Eye (tissue), 1 donor: ENCODE measurements at regions not wholly inside any gene's neighbourhood (a gene's known extent, or its start where the extent isn't known, plus 50 kb on each side); places are given as distances from the start of the nearest gene placed in this dataset.

Experiments
- DNase-seq: peaks from one replicate; pipeline ENCODE4 v3.0.0-alpha.2; 2015

DNA sequence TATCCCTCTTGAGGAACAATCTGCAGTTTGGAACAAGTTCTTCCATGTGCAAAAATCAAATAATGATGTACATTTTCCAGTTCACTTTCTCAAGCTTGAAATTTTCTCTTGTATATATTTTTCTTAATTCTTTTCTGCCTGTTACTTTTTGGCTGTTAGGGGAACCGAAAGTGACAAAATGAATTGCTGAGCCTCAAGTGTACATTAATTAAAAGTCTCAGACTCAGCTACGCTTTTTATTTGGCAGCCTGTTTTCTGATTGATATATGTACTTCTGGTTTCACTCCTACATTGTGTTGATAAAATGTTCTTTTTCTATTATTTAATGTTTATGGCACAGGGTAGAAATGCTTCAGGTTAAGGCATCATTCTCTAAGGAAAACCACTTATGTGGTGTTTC, 999.5 kb downstream of the PDHA2 start:
- no peak for DNase-seq

DNA sequence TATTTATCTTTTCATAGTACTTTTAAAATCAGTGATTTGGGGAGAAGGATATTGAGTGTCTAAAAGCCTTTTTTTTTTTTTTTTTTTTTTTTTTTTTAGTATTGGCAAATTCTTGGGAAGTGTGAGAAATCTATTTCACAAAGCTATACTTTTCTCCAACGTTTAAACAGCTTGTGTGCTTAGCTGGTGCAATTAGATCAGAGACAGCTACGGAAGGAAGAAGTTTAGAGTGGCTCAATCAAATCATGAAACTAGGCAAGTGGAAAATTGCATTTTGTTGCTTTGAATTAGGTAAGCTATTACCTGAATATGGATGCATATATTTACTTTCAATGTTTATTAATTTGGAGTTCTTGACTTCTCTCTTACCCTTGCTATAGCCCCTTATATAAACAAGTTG, 1001.9 kb downstream of the PDHA2 start:
- DNase-seq = no peak

DNA sequence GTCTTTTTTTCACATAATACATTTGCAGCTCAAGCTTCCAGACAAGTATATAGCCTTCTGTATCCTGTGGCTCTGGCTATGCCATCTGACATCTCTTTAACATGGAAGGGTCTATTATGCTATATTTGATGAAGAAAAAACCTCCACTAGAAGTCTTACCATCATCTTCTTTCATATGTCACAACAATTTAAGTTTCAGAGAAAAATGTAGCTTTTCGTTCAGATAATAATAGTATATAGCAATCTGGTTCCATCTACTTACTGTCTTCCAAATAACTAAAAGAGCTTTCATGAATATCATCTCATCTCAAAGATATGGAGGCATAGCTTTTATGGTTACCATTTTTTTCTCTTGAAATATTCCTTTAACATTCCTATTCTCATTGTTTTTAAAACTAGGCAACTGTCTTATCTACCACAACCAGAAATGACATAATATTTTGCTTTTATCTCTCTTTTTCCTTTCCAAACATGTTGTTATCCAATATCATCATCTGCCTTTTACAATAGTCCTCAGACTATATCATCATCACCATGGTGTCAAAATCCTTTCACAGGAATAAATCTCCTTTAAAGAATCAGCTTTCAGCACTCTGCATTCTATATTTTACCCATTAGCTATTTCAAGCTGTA, 1005.1 kb downstream of the PDHA2 start:
- no peak for DNase-seq

DNA sequence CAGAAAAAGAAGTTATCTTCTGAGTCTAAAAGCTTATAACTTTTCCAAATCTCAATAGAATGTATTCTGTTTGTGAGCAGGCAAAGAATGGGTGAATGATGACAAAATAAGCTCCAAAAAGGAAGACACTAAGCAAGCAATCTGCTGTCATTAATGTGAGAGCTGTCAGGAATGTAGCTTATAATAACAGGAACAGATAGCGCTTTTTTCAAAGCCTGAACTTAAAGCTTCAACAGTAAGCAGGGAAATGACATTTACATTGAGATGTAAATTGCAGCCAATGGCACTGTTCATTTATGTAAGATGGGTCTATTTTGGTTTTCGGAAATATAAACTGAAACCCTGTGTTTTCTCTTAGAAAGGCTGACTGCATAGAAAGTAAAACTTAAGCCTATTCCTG, 1005.9 kb downstream of the PDHA2 start:
- DNase-seq = no peak

DNA sequence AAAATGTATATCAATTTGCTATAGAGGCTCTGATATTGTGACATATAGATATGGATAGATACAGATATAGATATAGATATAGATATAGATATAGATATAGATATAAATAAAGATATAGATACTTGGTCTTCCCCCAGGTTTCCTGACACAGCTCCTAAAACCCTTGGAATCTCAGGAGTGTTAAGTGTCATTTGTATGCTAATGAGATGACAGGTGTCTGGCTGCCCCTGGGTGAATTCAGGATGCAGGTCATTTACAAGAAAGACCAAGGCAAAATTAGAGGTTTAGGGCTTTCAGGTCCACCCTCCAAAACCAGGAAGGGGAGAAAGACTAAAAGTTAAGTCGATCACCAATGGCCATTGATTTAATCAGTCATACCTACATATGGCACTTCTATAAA, 1034.8 kb downstream of the PDHA2 start:
- no peak for DNase-seq

DNA sequence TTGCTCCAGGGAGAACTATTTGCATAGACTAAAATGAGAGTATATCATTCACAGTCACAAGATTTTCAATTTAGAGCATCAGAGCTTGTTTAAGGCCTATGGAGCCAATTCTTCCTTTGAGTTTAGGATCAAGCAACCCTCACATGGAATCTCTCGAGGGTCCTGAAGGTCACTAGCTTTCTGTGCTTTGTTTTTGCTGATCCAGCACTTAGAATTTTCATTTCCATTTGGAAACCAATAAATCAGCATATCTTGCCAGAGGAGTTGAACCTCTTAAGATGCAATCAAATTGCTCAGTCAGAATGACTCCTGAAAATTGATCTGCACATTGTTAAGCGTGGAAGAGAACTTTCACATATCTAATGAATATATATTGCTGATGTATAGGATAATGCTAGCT, 1039.6 kb downstream of the PDHA2 start:
- DNase-seq = no peak

DNA sequence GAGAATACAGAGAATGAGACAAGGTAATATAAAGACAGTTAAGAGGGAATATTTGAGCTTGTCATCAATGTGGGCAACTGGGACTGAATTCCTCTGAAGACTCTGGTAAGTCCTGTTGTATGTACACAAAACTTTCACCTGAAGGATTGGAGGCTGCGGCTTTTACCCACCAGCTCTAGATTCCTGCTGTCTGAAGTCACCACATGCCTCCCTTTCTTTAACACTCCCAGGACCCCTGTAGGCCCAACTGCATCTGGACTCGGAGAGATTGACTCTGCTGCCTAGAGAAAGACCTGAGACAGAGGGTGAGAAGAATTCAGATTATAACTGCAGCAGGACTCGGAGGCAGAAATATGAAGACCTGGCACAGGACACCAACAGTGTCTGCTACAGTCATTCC, 1048.0 kb downstream of the PDHA2 start:
- no peak for DNase-seq

DNA sequence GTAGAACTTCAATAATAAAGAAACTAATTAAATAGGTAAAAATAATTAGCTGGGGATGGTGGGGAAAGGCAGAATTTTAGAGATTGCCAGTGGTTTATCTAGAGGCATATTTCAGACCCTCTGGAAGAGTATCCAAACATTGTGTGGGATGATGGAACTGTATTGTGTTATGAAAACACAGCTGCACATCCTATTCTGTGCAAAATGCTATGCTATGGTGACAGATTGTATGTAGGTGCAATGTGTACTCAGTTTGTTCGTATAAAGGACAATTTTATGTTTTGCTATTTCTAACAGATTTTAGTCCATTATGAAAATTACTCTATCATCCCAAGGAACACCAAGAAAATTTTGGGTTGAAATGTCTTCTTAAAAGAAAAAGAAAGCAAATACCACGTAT, 1054.7 kb downstream of the PDHA2 start:
- no peak for DNase-seq

DNA sequence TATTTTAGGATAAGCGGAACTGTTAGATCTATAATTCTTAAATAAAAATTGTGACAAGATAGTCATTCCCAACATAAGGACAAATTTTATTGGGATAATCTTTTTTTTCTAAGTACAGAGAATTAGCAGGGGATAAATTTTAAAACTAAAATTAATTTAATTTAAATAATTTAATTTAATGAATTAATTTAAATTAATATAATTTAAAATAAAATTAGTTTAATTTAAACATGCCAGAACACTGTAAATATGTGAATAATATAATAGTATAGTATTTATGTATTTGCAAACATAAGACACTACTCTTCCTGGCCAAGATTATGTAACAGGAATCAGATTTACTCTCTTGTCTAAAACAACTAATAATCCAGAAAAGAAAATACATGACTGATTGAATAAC, 1055.9 kb downstream of the PDHA2 start:
- DNase-seq = no peak

DNA sequence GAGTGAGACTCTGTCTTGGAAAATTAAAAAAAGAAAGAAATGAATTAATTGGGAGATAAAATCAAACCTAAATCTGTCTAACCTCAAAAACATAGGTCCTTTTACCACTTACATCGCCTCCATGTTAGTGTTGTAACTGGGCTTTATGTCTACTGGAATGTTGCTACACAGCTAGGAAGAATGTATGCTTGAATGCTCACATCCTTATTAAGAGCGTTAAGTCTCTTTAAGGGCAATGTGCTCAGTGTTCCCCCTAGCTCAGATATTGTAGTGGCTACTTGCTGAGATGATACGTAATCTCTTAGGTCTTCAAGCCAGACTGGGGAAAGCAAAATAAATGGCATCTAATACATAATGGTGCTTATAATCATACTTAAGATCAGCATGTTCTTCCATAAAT, 1072.8 kb downstream of the PDHA2 start:
- DNase-seq = peak; percentile 53

DNA sequence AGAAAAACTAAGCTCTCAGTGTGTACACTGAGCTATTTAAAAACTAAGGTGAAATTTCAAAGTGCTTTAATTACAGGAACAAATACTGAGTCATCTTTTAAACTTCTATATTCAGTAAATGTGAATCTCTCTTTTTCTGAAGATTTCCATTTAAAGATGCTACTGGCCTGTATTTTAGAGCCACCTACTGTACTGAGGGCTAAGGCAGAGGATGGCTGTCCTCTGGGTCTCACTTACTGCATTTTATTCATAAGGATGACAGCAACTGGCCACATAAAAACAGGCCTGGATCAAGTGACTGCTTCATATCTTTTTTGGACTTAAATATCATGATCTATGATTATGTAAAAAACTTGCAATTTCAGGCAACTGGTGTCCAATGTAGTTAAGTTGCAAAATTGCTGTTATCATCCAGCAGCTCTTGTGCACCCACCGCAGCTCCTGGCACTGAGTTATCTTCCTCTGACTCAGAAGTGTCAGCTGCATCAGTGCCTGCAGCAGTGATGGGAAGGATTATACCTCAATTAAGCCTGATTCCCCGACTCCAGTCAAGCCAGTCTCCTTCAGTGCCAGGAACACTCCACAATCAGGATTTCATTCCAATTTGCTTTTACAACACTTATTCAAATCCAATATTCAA, 1073.7 kb downstream of the PDHA2 start:
- DNase-seq = peak; percentile 53

DNA sequence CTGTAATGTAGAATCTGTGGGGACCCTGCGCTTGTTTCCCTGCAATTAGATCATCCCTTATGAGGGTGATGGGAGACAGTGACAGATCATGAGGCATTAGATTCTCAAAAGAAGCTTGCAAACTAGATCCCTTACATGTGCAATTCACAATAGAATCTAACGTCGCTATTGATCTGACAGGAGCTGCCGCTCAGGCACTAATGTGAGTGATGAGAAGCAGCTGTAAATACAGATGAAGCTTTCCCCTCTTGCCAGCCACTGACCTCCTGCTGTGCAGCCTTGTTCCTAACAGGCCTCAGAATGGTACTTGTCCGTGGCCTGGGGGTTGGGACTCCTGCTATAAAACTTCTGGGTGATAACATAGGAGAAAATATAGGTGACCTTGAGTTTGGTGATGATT, 1076.8 kb downstream of the PDHA2 start:
- peak; percentile 51 for DNase-seq

DNA sequence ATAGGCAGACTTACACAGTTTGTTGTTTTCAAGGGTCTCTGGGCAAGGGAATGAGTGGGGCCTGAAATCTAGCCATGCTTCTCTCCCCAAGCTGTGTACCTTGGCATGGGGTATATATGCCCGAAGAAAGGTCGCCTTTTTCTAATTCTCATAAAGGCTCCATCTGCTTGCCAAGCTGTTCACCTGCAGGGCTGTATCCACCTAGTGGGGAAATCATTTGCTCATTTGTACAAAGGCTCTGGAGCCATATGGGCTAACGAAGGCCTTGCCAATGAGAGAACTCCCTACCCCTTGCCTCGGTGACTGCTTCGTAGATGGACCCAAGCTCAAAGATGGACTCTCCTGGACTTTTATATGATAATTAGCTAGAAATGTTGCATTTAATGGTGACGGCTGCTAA, 1097.0 kb downstream of the PDHA2 start:
- DNase-seq = no peak

DNA sequence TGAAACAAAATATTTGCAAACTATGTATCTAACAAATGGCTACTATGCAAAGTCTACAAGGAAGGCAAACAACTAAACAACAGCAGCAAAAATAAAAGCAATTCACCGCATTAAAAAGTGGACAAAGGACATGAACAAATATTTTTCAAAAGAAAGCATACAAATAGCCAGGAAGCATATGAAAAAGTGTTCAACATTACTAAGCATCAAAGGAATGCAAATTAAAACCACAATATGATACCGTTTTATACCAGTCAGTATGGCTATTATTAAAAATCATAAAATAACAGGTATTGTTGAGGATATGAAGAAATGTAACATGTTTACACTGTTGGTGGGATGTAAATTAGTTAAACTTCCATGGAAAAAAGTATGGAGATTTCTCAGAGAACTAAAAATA, 1106.7 kb downstream of the PDHA2 start:
- no peak for DNase-seq

DNA sequence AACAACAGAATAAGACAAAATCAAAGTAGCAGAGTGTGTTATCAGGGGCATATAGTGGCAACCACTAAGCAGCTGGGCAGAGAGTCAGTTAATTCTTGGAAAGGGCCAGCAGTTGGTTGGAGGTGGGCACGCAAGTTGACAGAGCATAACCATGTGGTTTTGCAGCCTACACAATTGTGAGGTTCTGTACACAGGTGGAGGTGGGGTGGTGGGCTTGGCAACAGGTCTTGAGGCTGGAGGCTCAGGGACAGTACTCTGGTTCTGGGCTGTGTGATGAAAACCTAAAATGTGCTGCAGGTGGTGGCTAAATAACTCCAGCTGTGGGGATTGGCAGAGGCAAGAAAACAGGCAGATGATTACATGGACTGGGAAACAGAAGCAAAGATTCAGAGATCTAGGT, 1112.7 kb downstream of the PDHA2 start:
- no peak for DNase-seq

DNA sequence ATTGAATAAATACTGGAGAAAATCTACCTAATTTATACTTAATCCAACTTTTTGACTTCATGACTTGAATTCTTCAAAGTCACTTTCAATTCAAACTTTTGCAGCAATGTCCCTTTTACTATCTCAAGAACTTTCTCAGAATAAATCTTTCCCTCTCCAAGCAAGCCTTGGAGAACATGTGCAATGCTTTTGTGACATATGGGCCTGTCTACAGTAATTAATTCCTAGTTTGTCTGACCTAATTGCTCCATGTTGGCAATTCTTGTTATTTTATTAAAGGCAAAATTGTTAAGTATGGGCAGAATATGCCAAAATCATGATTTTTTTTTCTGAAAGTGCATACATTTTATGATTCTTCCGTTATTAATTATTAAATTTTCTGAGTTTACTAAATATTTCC, 1115.3 kb downstream of the PDHA2 start:
- DNase-seq = peak; percentile 47

DNA sequence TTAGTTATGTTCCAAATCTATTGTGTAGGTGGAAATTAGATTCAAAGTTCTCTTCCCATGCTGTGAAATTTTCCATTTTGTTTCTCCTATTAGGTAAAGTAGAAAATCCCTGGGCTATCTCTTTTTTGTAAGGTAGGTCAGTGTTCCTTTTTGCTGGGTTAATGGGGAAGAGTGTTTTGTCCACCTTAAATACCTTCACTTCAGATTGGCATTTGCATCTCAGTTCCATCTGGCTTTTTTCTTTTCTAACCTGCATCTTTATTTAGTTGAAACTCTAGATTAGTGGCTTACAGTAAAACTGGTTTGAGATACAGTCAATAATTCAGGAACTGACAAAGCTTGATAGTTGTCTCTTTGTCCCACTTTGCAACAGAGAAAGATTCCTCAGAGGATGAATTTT, 1115.8 kb downstream of the PDHA2 start:
- no peak for DNase-seq

DNA sequence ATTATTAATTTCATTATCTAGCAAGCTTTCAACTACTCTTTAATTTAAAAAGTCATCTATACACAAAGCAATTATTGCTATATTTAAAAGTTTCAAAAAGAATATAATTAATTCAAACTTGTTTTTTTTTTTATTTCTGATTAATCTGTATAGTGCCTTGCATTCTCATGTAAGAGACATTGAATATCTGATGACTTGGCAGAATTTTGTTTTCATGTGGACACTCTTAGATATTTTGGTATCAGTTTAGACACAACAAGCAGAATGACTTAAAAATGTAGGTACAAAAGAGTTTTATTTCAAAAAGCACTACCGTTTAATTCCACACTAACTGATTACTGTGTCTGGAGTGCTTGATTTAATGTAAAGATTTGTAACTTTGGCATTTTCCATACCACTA, 1129.6 kb downstream of the PDHA2 start:
- no peak for DNase-seq

DNA sequence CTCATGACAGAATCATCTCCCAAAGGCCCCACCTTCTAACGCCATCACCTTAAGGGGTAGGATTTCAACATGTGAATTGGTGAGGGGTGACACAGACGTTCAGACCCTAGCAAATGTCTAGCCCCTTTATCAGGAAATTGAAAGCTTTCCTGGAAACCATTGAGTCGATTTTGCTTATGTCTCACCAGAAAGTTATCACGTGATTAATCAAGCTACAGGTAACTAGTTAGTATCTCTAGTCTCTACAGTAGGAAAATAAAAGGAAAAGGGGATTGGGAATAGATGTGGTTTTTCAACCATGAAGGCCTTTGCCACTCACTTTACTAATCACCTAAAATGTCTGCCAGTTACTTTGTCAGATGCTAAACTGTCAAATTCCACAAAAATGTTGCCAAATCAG, 1133.0 kb downstream of the PDHA2 start:
- DNase-seq = no peak

DNA sequence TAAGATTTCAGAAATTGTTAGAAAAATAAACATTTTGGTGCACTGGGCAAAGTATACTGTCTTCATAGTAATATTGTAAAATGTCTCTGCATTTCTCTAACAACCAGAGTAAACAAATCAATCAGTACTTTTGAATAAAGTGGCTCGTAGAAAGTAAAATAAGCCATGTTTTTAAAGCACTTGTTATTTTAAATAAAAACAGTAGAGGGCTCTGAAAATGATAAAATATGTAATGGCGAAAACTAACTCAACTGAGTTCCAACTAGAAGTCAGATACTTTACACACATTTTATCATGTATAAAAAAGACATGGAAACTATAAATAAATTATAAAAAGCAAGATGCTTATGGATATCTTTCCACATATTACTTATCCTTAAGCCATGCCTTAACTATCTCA, 1134.4 kb downstream of the PDHA2 start:
- no peak for DNase-seq

DNA sequence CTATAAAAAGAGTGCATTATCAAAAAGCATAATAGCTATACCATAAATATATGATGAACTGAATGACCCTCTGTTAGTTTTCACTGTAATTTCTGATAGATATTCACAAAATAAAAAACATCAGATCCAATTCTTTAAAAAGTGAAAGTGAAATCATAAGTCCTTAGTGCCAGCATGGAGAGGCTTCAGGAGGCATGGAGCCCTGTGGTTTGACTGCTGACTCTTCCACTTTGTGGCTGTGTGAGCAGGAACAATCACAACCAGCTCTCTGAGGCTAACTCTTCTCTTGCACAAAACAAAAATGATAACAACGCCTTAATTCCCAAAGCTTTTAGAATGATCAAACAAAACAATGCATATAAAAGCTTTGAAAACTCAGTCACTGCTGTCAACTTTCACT, 1143.9 kb downstream of the PDHA2 start:
- no peak for DNase-seq

DNA sequence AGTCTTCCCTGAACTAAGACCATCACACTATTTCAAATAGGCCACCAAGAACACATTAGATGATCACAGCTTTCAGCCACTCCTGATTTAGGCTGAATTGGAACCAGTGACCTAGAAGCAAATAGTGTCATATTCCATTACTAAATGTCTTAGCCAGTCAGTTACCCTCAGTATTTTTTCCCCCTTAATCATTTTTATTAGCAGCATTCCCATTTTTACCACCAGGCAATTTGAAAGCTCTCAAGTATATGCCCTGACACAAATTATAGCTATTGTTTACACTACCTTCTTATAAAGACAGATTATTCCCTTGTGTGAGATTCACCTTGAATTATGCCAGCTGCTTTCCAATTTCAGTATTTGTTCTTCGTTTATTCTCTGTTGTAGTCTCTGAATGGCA, 1146.9 kb downstream of the PDHA2 start:
- DNase-seq = peak; percentile 15

DNA sequence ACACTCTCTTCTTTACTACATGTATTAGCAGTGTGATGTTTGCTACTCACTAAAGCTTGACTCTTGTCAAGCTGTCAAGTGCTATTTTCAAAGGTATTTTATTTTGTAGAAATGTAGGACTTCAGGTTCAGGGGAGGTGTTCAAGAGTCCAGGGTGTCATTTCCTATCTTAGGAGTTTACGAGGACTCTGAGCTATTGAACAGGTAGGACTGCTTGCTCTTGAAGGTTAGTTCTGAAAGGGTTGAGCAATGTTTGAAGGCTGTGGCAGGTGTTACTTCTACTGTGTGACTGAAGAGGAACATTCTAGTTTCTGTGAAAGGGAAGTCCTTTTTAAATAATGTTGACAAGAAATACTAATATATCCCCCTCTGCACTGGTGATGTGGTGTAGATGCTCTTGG, 1151.2 kb downstream of the PDHA2 start:
- DNase-seq = no peak

DNA sequence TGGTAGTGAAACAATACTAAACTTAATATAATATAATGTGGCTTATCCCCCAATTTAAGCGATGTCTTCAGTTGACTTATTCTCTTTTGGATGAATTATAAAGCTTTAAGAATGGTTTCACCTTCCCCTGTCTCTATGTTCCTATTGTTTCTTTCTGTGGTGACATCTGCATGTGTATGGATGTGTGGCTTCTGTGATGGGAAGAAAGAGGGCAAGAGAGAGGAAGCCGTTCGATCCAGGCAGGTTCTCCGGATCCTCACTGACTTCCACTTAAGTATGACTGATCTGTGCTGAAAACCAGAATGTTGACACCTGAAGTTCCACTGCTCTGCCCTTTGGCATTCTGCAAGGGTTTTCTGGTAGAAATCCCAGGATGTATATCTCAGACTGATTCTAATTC, 1150.8 kb downstream of the STPG2 start:
- no peak for DNase-seq

DNA sequence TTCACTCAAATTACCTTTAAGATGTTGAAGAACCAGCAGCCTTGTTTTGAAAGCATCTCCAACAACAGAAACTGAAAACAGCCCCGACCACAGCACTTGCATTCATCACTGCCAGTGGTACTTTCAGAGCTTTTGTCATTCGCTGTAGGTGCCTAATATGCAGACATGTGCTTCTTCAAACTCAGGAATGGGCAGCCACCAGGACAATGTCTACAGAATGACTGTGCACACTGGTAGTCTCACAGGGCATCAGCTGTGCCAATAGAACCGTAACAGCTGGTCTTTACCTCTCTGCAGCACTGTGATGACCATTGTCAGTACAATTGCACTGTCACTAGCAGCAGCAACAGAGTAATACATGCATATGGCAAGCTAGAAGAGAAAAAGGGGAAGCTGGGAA, 1149.7 kb downstream of the STPG2 start:
- peak; percentile 38 for DNase-seq
